DOHH2 (cell line): ENCODE measurements at regions not wholly inside any gene's neighbourhood (a gene's known extent, or its start where the extent isn't known, plus 50 kb on each side); places are given as distances from the start of the nearest gene placed in this dataset.

Experiments used
- CTCF ChIP-seq: fragments of 200-600 bp; sonication (generic); IDR thresholded peaks from one replicate; pipeline ENCODE4 v1.5.1; 2014; ENCODE audit warnings: antibody characterized with exemption, mild to moderate bottlenecking, low read depth, low read length; ENCODE audit not compliant: poor library complexity, severe bottlenecking
- EZH2phosphoT487 ChIP-seq: fragments of 200-600 bp; sonication (generic); IDR thresholded peaks from 2 replicates; pipeline ENCODE4 v1.6.1; 2017; ENCODE audit warnings: borderline replicate concordance, mild to moderate bottlenecking, antibody characterized with exemption, low read length, moderate library complexity, mixed read lengths

DNA sequence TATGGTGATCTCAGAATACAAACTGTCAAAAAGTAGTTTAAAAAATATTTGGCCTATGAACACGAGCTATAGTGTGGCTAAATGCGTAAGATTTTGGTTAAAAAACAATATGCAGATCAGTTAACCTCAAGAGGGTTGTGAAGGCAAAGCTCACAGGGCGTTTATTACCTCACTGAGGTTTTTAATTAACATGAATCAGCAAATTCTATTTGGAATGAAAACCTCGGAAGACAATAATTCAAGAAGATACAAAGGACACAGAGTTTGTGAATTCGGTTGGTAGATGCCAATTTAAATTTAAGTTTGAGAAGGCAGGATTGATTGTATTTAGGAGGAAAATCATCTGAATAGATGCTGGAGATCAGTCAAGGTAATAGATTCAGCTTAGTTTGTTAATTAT is 1434.6 kb downstream of the C4orf33 start:
- TF ChIP-seq CTCF, result no peak
- no peak for TF ChIP-seq EZH2phosphoT487
